OCI-LY1 (cell line): ENCODE measurements at regions not wholly inside any gene's neighbourhood (a gene's known extent, or its start where the extent isn't known, plus 50 kb on each side); places are given as distances from the start of the nearest gene placed in this dataset.
A peak's percentile ranks its signal among the peaks of the same experiment; 100 is the strongest.

Experiments used
- EZH2 ChIP-seq: fragments of 200-600 bp; sonication (generic), shearing (Covaris generic); IDR thresholded peaks from 2 replicates; pipeline ENCODE4 v1.8.0; 2017; ENCODE audit warnings: borderline replicate concordance, mixed run types, mild to moderate bottlenecking, antibody characterized with exemption, low read length, moderate library complexity, mixed read lengths
- TF ChIP-seq, protein P1 (sequence below): fragments of 200-600 bp; sonication (generic), shearing (Covaris generic); IDR thresholded peaks from 2 replicates; pipeline ENCODE4 v1.5.1; 2017; ENCODE audit warnings: mild to moderate bottlenecking, antibody characterized with exemption, low read length, moderate library complexity, mixed read lengths

DNA sequence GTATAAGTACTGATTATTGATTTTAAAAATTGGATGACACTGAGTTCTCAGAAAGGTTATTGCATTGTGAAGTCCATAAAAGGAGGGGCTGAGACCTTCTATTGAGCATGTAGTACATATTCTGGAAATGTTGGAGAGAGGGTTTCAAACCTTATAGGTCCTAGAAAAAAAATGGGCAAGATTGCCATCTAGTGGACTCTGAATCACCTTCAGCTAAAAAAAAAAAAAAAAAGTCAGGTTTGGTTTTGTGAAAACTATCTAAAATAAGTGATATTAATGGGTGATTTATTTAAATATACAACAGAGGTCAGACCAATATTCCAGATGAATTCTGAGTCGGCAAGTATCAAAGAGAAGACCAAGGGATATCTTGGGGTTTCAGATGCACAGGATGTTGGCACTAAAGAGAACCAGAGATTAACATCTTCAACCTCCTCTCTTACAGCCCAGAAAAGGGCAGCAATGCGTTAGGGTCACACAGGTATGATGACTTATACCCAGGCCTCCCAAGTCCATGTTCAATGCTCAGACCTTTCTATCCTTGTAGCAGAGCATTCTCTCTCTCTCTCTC, 109.8 kb upstream of the NMUR2 start:
- TF ChIP-seq, protein P1, sequence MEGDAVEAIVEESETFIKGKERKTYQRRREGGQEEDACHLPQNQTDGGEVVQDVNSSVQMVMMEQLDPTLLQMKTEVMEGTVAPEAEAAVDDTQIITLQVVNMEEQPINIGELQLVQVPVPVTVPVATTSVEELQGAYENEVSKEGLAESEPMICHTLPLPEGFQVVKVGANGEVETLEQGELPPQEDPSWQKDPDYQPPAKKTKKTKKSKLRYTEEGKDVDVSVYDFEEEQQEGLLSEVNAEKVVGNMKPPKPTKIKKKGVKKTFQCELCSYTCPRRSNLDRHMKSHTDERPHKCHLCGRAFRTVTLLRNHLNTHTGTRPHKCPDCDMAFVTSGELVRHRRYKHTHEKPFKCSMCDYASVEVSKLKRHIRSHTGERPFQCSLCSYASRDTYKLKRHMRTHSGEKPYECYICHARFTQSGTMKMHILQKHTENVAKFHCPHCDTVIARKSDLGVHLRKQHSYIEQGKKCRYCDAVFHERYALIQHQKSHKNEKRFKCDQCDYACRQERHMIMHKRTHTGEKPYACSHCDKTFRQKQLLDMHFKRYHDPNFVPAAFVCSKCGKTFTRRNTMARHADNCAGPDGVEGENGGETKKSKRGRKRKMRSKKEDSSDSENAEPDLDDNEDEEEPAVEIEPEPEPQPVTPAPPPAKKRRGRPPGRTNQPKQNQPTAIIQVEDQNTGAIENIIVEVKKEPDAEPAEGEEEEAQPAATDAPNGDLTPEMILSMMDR: peak; percentile 48
- no peak for TF ChIP-seq EZH2
